HCT116 (cell line): ENCODE measurements at regions not wholly inside any gene's neighbourhood (a gene's known extent, or its start where the extent isn't known, plus 50 kb on each side); places are given as distances from the start of the nearest gene placed in this dataset.

Source experiments
- ATAC-seq: fragments of 200-7000 bp; cut with Tn5 transposase; 2 replicates; pipeline ENCODE4 v1.9.1; 2020; ENCODE audit warnings: mild to moderate bottlenecking, moderate library complexity
- BruUV-seq: library from RNA; stranded (reverse); fragments of 400-500 nt; replicated peaks from 2 replicates; lab custom pipeline; 2021; lab: Mats Ljungman, UMichigan
- CTCF ChIA-PET: fragments of 300-600 bp; sonication (Branson Sonifier 250); formaldehyde crosslinking; loops from one replicate; lab custom pipeline; 2021; ENCODE audit warnings: antibody characterized with exemption; lab: Charles Lee
- POLR2A ChIA-PET: fragments of 300-600, 350-600 bp; sonication (Branson Sonifier 250); formaldehyde crosslinking; loops from one replicate; lab custom pipeline; 2021; ENCODE audit warnings: antibody characterized with exemption; lab: Charles Lee
- RAD21 ChIA-PET, 2 experiments: fragments of 300-600 bp; sonication (Branson Sonifier 250); formaldehyde crosslinking; loops; one replicate each; lab custom pipeline; 2023; ENCODE audit warnings: low total read pairs in 2 of 2; ENCODE audit not compliant: uncharacterized antibody in 2 of 2, unreplicated experiment in 2 of 2, low non-redundant PET in 1 of 2; lab: Charles Lee
- DNase-seq: peaks from one replicate; pipeline ENCODE4 v3.0.0-alpha.2; 2010; ENCODE audit warnings: low read depth, low spot score
- H2AFZ ChIP-seq: fragments of 200-600 bp; shearing (Covaris generic), sonication (generic); 2 replicates; pipeline ENCODE4 v1.6.1; 2017; ENCODE audit warnings: low read depth, mixed run types, mixed read lengths, antibody characterized with exemption, low read length; ENCODE audit not compliant: poor library complexity, severe bottlenecking
- H3K27ac ChIP-seq: 2 replicates; pipeline ENCODE4 v1.5.1; 2012; ENCODE audit warnings: low read depth, low read length
- H3K27me3 ChIP-seq: fragments of 200-600 bp; sonication (generic); 2 replicates; pipeline ENCODE4 v1.6.1; 2016; ENCODE audit warnings: mixed run types, low read length, mixed read lengths; ENCODE audit not compliant: insufficient read depth
- H3K36me3 ChIP-seq, 2 experiments: fragments of 200-500 bp in 1 of 2; fragments of 200-600 bp in 1 of 2; sonication (Bioruptor generic) in 1 of 2; sonication (generic) in 1 of 2; 2 replicates each; pipeline versions ENCODE4 v1.5.1 to v1.6.1; 2014 to 2016; ENCODE audit warnings: low read length in 2 of 2, inconsistent platforms in 1 of 2, mixed read lengths in 1 of 2, mixed run types in 1 of 2; ENCODE audit not compliant: insufficient read depth in 2 of 2, control insufficient read depth in 1 of 2
- H3K4me1 ChIP-seq, 2 experiments: fragments of 200-600 bp in 1 of 2; sonication (generic) in 1 of 2; 2 replicates each; pipeline versions ENCODE4 v1.5.1 to v1.6.1; 2012 to 2017; ENCODE audit warnings: low read length in 2 of 2, inconsistent platforms in 1 of 2, mild to moderate bottlenecking in 1 of 2, mixed read lengths in 1 of 2, mixed run types in 1 of 2, moderate library complexity in 1 of 2; ENCODE audit not compliant: insufficient read depth in 2 of 2, control insufficient read depth in 1 of 2
- H3K4me2 ChIP-seq: fragments of 200-600 bp; sonication (generic); 2 replicates; pipeline ENCODE4 v1.6.1; 2017; ENCODE audit warnings: mixed run types, low read length, mixed read lengths
- H3K4me3 ChIP-seq, 2 experiments: fragments of 200-600 bp in 1 of 2; sonication (generic) in 1 of 2; replicated peaks in 1 of 2; 2 replicates each; pipeline ENCODE4 v1.5.1; 2011 to 2016; ENCODE audit warnings: low read length in 2 of 2, control low read depth in 1 of 2, low read depth in 1 of 2, mild to moderate bottlenecking in 1 of 2, mixed read lengths in 1 of 2, mixed run types in 1 of 2
- H3K79me2 ChIP-seq: fragments of 200-600 bp; sonication (generic); 2 replicates; pipeline ENCODE4 v1.6.1; 2017; ENCODE audit warnings: mild to moderate bottlenecking, mixed run types, low read length, moderate library complexity, mixed read lengths; ENCODE audit not compliant: insufficient read depth
- H3K9ac ChIP-seq: fragments of 200-600 bp; sonication (generic); 2 replicates; pipeline ENCODE4 v1.6.1; 2016; ENCODE audit warnings: low read length, mixed read lengths
- H3K9me2 ChIP-seq: fragments of 200-600 bp; sonication (generic), shearing (Covaris generic); 2 replicates; pipeline ENCODE4 v1.6.1; 2017; ENCODE audit warnings: mixed run types, mild to moderate bottlenecking, moderate library complexity; ENCODE audit not compliant: insufficient read depth
- H3K9me3 ChIP-seq, 2 experiments: fragments of 200-500 bp in 1 of 2; fragments of 200-600 bp in 1 of 2; sonication (Bioruptor generic) in 1 of 2; sonication (generic) in 1 of 2; 2 replicates each; pipeline ENCODE4 v1.6.1; 2014 to 2017; ENCODE audit warnings: low read length in 2 of 2, mixed read lengths in 2 of 2, inconsistent platforms in 1 of 2, low read depth in 1 of 2, mild to moderate bottlenecking in 1 of 2, mixed run types in 1 of 2, moderate library complexity in 1 of 2; ENCODE audit not compliant: control insufficient read depth in 1 of 2, insufficient read depth in 1 of 2
- H4K20me1 ChIP-seq: fragments of 200-600 bp; sonication (generic), shearing (Covaris generic); 2 replicates; pipeline ENCODE4 v1.6.1; 2017; ENCODE audit warnings: mixed run types, mild to moderate bottlenecking, moderate library complexity; ENCODE audit not compliant: insufficient read depth
- RAD21 ChIP-seq: IDR thresholded peaks from 2 replicates; pipeline ENCODE4 v1.6.1; 2012; ENCODE audit warnings: low read depth, mild to moderate bottlenecking
- SRF ChIP-seq: IDR thresholded peaks from 2 replicates; pipeline ENCODE4 v1.6.1; 2012; ENCODE audit warnings: low read depth
- intact Hi-C: fragments of 100-400 bp; cut with micrococcal nuclease; formaldehyde crosslinking; loops from 2 replicates; pipeline ENCODE4 v1.10.0; 2022
- TF ChIP-seq, protein P1 (sequence below): IDR thresholded peaks from 2 replicates; pipeline ENCODE4 v1.6.1; 2011; ENCODE audit warnings: mild to moderate bottlenecking, low read length, moderate library complexity; ENCODE audit not compliant: insufficient replicate concordance; ENCODE audit errors: extremely low read depth
- TF ChIP-seq, protein P2 (sequence below): IDR thresholded peaks from 2 replicates; pipeline ENCODE4 v1.6.1; 2012
- TF ChIP-seq, protein P3 (sequence below), 3 experiments: fragments of 200-600 bp in 1 of 3; sonication (generic) in 1 of 3; IDR thresholded peaks in 2 of 3; conservative IDR thresholded peaks in 1 of 3; 2 replicates each; pipeline ENCODE4 v1.5.1; 2012 to 2017; ENCODE audit warnings: low read depth in 2 of 3, low read length in 2 of 3, antibody characterized with exemption in 1 of 3, borderline replicate concordance in 1 of 3, control low read depth in 1 of 3, mild to moderate bottlenecking in 1 of 3, mixed read lengths in 1 of 3, mixed run types in 1 of 3, moderate library complexity in 1 of 3; ENCODE audit not compliant: insufficient read depth in 1 of 3

DNA sequence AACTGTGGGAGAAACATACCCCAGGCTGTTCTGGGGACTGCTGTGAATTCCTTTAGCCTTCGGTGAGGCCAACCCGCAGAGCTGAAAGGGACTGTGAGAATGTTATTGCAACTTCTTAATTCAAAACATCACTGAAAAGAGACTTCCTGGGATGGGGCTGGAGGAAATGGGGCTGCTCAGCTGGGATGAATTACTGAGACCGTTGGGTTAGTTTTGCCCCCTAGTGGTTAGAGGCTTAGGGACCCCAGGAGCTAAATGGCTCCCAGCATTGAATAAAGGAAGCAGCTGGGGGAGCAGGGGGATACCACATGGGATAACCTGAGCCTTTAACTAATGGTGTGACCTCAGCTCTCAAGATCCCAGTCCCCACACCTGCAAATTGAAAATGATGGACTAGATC lies 941.1 kb upstream of the FANCL start:
- ChIA-PET CTCF (no interaction called here), POLR2A (no interaction called here)
- H3K79me2 ChIP-seq, result no peaks in the 10 kb centered on the region
- no peaks in the 10 kb centered on the region for H3K36me3 ChIP-seq
- H3K9me3 ChIP-seq, result no peaks in the 10 kb centered on the region
- intact Hi-C loops, result no loop called here
- DNase-seq, result no peak
- no peak overlapping the region for H2AFZ ChIP-seq
- H3K4me3 ChIP-seq, result no peak overlapping the region
- H3K4me1 ChIP-seq, result no peaks in the 10 kb centered on the region
- no peaks in the 10 kb centered on the region for H3K27me3 ChIP-seq
- H3K27ac ChIP-seq, result no peak overlapping the region
- TF ChIP-seq, protein P1, sequence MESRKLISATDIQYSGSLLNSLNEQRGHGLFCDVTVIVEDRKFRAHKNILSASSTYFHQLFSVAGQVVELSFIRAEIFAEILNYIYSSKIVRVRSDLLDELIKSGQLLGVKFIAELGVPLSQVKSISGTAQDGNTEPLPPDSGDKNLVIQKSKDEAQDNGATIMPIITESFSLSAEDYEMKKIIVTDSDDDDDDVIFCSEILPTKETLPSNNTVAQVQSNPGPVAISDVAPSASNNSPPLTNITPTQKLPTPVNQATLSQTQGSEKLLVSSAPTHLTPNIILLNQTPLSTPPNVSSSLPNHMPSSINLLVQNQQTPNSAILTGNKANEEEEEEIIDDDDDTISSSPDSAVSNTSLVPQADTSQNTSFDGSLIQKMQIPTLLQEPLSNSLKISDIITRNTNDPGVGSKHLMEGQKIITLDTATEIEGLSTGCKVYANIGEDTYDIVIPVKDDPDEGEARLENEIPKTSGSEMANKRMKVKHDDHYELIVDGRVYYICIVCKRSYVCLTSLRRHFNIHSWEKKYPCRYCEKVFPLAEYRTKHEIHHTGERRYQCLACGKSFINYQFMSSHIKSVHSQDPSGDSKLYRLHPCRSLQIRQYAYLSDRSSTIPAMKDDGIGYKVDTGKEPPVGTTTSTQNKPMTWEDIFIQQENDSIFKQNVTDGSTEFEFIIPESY, result no peak
- TF ChIP-seq SRF, result no peak
- peak; percentile 18; the same call in 1 of the 2 replicates for TF ChIP-seq RAD21
- TF ChIP-seq, protein P2, sequence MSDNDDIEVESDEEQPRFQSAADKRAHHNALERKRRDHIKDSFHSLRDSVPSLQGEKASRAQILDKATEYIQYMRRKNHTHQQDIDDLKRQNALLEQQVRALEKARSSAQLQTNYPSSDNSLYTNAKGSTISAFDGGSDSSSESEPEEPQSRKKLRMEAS, result no peak
- TF ChIP-seq, protein P3, sequence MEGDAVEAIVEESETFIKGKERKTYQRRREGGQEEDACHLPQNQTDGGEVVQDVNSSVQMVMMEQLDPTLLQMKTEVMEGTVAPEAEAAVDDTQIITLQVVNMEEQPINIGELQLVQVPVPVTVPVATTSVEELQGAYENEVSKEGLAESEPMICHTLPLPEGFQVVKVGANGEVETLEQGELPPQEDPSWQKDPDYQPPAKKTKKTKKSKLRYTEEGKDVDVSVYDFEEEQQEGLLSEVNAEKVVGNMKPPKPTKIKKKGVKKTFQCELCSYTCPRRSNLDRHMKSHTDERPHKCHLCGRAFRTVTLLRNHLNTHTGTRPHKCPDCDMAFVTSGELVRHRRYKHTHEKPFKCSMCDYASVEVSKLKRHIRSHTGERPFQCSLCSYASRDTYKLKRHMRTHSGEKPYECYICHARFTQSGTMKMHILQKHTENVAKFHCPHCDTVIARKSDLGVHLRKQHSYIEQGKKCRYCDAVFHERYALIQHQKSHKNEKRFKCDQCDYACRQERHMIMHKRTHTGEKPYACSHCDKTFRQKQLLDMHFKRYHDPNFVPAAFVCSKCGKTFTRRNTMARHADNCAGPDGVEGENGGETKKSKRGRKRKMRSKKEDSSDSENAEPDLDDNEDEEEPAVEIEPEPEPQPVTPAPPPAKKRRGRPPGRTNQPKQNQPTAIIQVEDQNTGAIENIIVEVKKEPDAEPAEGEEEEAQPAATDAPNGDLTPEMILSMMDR (IDR thresholded peaks at IDR 0.05 in 2 of 3, conservative IDR thresholded peaks at IDR 0.05 in 1 of 3; ENCODE audit: borderline replicate concordance in 1 of 3, insufficient read depth in 1 of 3, low read depth in 2 of 3, low read length in 2 of 3), result peak in 2 of 3 experiments; percentile 46 to 52; a peak in 4 of 6 replicates
- TF ChIP-seq, all 23 proteins: peak for 2
- H3K9ac ChIP-seq, result no peak overlapping the region
- 0 out of 2 replicates have a peak, but pooled peaks have one; percentile 47 for ATAC-seq
- no peaks in the 10 kb centered on the region for H4K20me1 ChIP-seq
- no TSS peak for BruUV-seq
- RAD21 ChIA-PET, result no interaction called here
- H3K9me2 ChIP-seq, result no peaks in the 10 kb centered on the region
- H3K4me2 ChIP-seq, result no peak overlapping the region
